ENCODE measurements at regions not wholly inside any gene's neighbourhood (a gene's known extent, or its start where the extent isn't known, plus 50 kb on each side); places are given as distances from the start of the nearest gene placed in this dataset.
"Not testable (repeated sequence)": the region's sequence is repeated elsewhere in the genome, so short reads cannot be mapped to it uniquely, and the experiment has no call there.

DNA sequence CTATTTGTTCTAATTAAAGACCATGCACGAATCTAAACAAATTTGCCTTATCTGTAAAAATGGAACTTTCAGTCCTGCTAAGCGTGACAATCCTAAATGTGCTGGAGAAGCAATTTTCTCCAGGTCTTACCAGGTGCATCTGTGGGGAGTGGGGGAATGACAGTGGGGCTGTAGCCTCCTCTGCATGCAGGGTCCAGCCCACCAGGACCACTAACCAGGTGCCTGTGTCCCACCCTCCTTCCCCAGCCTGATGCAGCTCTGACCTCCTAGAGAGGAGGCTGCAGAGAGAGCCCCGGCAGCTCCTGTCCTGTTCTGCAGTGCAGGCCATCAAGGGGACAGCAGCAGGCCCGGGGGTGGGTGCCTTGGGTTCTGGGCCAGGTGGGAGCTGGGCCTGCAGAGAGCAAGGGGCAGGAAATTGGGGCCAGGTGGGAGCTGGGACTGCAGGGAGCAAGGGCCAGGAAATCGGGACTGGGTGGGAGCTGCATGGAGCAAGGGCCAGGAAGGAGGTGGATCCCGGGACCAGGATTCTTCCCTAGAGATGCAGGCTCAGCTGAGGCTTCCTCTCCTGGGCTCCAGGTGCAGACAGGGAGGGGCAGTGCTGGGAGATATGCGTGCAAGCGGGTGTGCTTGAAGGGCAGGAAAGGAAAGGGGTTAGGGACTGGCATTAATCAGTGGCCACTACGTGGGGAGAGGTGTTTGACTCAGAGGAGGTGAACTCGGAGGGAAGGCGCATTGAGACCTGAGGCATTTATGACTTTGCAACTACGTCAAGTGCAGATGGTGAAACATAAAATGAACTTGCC lies 185.3 kb downstream of the ANKRD30B start:
- DNase-seq (ENCODE audit: low read depth): no peak
- TF ChIP-seq, protein P1, sequence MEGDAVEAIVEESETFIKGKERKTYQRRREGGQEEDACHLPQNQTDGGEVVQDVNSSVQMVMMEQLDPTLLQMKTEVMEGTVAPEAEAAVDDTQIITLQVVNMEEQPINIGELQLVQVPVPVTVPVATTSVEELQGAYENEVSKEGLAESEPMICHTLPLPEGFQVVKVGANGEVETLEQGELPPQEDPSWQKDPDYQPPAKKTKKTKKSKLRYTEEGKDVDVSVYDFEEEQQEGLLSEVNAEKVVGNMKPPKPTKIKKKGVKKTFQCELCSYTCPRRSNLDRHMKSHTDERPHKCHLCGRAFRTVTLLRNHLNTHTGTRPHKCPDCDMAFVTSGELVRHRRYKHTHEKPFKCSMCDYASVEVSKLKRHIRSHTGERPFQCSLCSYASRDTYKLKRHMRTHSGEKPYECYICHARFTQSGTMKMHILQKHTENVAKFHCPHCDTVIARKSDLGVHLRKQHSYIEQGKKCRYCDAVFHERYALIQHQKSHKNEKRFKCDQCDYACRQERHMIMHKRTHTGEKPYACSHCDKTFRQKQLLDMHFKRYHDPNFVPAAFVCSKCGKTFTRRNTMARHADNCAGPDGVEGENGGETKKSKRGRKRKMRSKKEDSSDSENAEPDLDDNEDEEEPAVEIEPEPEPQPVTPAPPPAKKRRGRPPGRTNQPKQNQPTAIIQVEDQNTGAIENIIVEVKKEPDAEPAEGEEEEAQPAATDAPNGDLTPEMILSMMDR (conservative IDR thresholded peaks at IDR 0.05; ENCODE audit: control insufficient read depth, insufficient read depth, low read depth, low read length): no peak
- H3K4me3 ChIP-seq (ENCODE audit: control insufficient read depth, low read depth, low read length): no peak overlapping the region

GRCh38 chr18:14933964-14934363 lies 186.0 kb downstream of the ANKRD30B start:
- DNase-seq (ENCODE audit: low read depth): no peak
- TF ChIP-seq, protein P1 (conservative IDR thresholded peaks at IDR 0.05; ENCODE audit: control insufficient read depth, insufficient read depth, low read depth, low read length): no peak
- H3K4me3 ChIP-seq (ENCODE audit: control insufficient read depth, low read depth, low read length): no peak overlapping the region

DNA sequence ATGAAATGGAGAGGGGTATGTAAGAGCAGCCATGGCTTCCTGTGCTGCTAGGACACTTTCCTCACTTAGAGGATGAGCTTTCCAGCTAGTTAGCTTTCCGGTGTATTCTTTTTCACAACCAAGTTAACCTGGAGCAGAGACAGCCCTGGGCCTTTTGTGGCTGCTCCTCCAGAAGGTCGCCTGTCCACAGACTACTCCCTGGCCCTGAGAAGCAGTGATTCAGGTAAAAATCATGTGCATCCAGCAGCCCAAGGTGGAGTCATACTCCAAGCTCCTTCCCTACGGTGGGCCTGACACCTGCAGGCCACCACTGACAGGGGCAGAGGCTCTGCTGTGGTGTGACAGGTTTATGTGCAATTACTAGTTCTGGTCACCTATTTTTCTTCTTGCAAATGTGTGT lies 187.2 kb downstream of the ANKRD30B start:
- H3K4me3 ChIP-seq (ENCODE audit: control insufficient read depth, low read depth, low read length): no peak overlapping the region
- TF ChIP-seq, protein P1 (conservative IDR thresholded peaks at IDR 0.05; ENCODE audit: control insufficient read depth, insufficient read depth, low read depth, low read length): no peak
- no peak for DNase-seq (ENCODE audit: low read depth)

GRCh38 chr18:14936313-14936712 lies 188.3 kb downstream of the ANKRD30B start:
- TF ChIP-seq, protein P1 (conservative IDR thresholded peaks at IDR 0.05; ENCODE audit: control insufficient read depth, insufficient read depth, low read depth, low read length): no peak
- DNase-seq (ENCODE audit: low read depth): no peak
- no peak overlapping the region for H3K4me3 ChIP-seq (ENCODE audit: control insufficient read depth, low read depth, low read length)

DNA sequence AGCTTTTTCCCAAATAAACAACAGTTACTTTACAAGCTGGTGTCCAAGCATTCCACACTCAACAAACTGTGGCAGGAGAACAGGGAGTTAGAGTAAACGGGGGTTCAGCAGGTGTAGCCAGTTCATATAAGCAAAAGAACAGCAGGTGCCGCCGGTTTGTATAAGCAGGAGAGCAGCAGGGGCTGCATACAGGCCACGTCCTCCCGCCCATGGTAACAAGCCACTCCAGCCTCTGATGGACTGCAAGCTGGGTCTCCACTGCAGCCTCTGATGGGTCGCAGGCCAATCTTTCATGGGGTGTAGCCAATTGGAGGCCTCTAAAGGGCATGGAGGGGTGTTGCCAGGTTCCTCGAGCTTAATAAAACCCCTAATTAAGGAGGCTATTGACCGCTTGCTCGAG lies 189.3 kb downstream of the ANKRD30B start:
- no peak overlapping the region for H3K4me3 ChIP-seq (ENCODE audit: control insufficient read depth, low read depth, low read length)
- TF ChIP-seq, protein P1 (conservative IDR thresholded peaks at IDR 0.05; ENCODE audit: control insufficient read depth, insufficient read depth, low read depth, low read length): no peak
- no peak for DNase-seq (ENCODE audit: low read depth)

DNA sequence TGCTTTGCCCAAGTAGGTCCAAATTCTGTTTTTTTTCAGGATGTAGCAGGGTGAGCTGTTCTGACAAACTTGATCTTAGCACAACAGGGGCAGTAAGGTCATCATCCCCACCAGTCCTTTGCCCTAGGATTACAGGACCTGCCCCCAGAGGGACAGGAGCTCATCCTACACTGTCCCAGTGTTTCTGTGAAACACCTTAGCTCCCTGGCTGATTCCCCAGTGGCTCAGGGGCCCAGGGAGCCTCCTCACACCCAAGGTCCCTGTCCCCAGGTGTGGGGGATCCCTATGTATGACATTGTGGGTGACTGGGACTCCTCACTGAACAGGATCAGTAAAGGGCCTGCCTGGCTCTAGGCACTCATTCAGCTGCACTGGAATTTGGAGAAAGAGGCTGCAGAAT lies 191.2 kb downstream of the ANKRD30B start:
- H3K4me3 ChIP-seq (ENCODE audit: control insufficient read depth, low read depth, low read length): no peak overlapping the region
- TF ChIP-seq, protein P1 (conservative IDR thresholded peaks at IDR 0.05; ENCODE audit: control insufficient read depth, insufficient read depth, low read depth, low read length): no peak
- DNase-seq (ENCODE audit: low read depth): no peak

- not testable (repeated sequence) for DNase-seq (ENCODE audit: low read depth)
These were observed 192.1 kb downstream of the ANKRD30B start for GRCh38 chr18:14940106-14940505.

More at GRCh38 chr18:14940106-14940505, 192.1 kb downstream of the ANKRD30B start:
- not testable (repeated sequence) for H3K4me3 ChIP-seq (ENCODE audit: control insufficient read depth, low read depth, low read length)

Data from fibroblast of mammary gland (primary cell).